HCT116 (cell line): ENCODE measurements at regions not wholly inside any gene's neighbourhood (a gene's known extent, or its start where the extent isn't known, plus 50 kb on each side); places are given as distances from the start of the nearest gene placed in this dataset.

ENCODE experiments used
- EZH2 ChIP-seq: fragments of 200-600 bp; sonication (generic); IDR thresholded peaks from 2 replicates; pipeline ENCODE4 v1.6.1; 2017; ENCODE audit warnings: antibody characterized with exemption, mixed run types
- EZH2phosphoT487 ChIP-seq: fragments of 200-600 bp; IDR thresholded peaks from 2 replicates; pipeline ENCODE4 v1.6.1; 2018; ENCODE audit warnings: antibody characterized with exemption, borderline replicate concordance
- POLR2A ChIP-seq: IDR thresholded peaks from 2 replicates; pipeline ENCODE4 v1.7.0; 2011; ENCODE audit warnings: borderline replicate concordance; ENCODE audit not compliant: insufficient read depth, insufficient read length; ENCODE audit errors: extremely low read depth
- POLR2AphosphoS5 ChIP-seq: IDR thresholded peaks from 2 replicates; pipeline ENCODE4 v1.6.1; 2011; ENCODE audit warnings: mild to moderate bottlenecking, low read depth, low read length, moderate library complexity
- REST ChIP-seq: IDR thresholded peaks from 2 replicates; pipeline ENCODE4 v1.6.1; 2012; ENCODE audit warnings: low read depth
- SP1 ChIP-seq: IDR thresholded peaks from 2 replicates; pipeline ENCODE4 v1.6.1; 2012; ENCODE audit warnings: low read depth
- SRF ChIP-seq: IDR thresholded peaks from 2 replicates; pipeline ENCODE4 v1.6.1; 2012; ENCODE audit warnings: low read depth
- TF ChIP-seq, protein P1 (sequence below), 3 experiments: fragments of 200-600 bp in 1 of 3; sonication (generic) in 1 of 3; IDR thresholded peaks in 2 of 3; conservative IDR thresholded peaks in 1 of 3; 2 replicates each; pipeline ENCODE4 v1.5.1; 2012 to 2017; ENCODE audit warnings: low read depth in 2 of 3, low read length in 2 of 3, antibody characterized with exemption in 1 of 3, borderline replicate concordance in 1 of 3, control low read depth in 1 of 3, mild to moderate bottlenecking in 1 of 3, mixed read lengths in 1 of 3, mixed run types in 1 of 3, moderate library complexity in 1 of 3; ENCODE audit not compliant: insufficient read depth in 1 of 3

DNA sequence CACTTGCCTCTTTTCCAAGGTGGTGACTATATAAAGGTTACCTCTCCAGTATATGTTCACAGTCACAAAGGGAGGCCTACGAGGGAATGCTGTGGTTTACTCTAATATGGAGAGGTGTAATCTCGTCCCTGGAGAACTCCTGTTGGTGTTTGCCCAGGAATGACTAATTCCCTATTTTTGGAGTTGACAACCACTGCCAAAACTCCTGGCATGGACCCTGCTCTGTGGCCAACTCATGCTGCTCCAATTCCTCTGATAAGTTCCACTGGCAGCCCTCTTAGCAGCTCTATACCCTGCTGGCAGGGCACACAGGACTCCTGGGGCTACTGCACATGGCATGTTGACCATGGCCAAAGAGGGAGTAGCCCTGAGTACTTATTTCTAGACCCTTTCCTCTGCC, 418.7 kb upstream of the ANO5 start:
- TF ChIP-seq POLR2A = no peak
- TF ChIP-seq SP1 = no peak
- TF ChIP-seq, protein P1, sequence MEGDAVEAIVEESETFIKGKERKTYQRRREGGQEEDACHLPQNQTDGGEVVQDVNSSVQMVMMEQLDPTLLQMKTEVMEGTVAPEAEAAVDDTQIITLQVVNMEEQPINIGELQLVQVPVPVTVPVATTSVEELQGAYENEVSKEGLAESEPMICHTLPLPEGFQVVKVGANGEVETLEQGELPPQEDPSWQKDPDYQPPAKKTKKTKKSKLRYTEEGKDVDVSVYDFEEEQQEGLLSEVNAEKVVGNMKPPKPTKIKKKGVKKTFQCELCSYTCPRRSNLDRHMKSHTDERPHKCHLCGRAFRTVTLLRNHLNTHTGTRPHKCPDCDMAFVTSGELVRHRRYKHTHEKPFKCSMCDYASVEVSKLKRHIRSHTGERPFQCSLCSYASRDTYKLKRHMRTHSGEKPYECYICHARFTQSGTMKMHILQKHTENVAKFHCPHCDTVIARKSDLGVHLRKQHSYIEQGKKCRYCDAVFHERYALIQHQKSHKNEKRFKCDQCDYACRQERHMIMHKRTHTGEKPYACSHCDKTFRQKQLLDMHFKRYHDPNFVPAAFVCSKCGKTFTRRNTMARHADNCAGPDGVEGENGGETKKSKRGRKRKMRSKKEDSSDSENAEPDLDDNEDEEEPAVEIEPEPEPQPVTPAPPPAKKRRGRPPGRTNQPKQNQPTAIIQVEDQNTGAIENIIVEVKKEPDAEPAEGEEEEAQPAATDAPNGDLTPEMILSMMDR (IDR thresholded peaks at IDR 0.05 in 2 of 3, conservative IDR thresholded peaks at IDR 0.05 in 1 of 3; ENCODE audit: borderline replicate concordance in 1 of 3, insufficient read depth in 1 of 3, low read depth in 2 of 3, low read length in 2 of 3) = no peak
- no peak for TF ChIP-seq REST
- no peak for TF ChIP-seq POLR2AphosphoS5
- TF ChIP-seq SRF = no peak
- TF ChIP-seq EZH2 = no peak
- TF ChIP-seq EZH2phosphoT487 = no peak
